GM21381 (cell line): ENCODE measurements at regions not wholly inside any gene's neighbourhood (a gene's known extent, or its start where the extent isn't known, plus 50 kb on each side); places are given as distances from the start of the nearest gene placed in this dataset.

Experiments
- ATAC-seq: cut with Tn5 transposase; IDR thresholded peaks from one replicate; pipeline ENCODE4 v1.9.1; 2021; ENCODE audit warnings: mild to moderate bottlenecking, moderate library complexity; ENCODE audit not compliant: unreplicated experiment

DNA sequence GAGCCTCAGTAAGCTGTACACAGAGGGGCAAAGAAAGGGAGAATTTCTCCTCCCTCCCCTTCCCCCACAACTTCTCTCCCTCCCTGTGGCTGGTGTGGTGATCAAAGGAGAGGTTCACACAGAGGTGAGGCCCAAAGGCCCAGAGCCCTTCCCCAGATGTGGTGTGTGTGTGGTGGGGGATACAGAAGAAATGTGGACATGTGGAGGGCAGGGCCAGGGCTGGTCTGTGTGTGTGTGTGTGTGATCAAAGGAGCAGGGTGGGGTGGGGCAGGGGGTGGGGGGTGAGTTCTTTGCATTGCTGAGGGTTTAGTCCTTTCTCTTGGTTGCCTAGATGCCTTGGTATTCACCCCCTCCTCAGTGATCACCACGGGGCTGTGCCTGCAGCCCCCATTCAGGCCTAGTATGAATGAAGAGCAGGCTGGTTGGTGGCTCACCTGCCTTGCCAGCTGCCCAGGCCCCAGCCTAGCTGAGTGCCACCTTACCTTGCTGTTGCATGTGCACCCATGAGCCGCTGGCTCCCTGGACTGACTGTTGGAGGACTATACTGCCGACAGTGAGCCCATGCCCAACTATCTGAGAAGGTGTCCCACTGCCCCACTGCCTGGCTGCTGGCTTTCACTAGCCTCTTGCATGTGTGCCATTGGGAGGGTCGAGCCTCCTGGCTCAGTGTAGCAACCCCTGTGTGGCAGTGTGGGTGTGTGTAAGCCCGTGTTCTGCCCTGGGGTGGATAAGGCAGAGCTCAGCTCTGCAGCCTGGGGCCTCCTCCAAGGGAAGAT lies 101.9 kb downstream of the EFNB1 start:
- ATAC-seq: no peak

- ATAC-seq: no peak
Observed at GRCh38 chrX:68929332-68930150, 100.7 kb downstream of the EFNB1 start.

GRCh38 chrX:68928401-68928800 lies 99.6 kb downstream of the EFNB1 start:
- no peak for ATAC-seq

DNA sequence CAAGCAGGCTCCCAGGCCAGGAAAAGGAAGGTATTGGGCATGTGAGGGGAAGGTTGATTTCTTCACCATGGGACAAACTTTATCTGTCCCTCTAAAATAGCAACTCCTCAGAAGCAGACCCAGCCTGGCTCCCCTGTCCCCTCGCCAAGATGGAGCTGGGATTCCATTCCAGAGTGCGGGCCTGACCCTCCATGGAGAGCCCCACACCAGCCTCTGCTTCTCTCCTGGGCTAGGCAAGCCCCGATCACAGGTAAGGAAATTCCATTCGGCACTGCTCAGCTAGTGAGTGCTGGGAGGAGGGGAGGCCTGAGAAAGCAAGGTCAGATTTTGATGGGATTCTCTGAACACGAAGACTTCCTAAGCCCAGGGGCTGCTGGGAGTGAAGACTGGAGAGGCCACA lies 98.4 kb downstream of the EFNB1 start:
- ATAC-seq: no peak

DNA sequence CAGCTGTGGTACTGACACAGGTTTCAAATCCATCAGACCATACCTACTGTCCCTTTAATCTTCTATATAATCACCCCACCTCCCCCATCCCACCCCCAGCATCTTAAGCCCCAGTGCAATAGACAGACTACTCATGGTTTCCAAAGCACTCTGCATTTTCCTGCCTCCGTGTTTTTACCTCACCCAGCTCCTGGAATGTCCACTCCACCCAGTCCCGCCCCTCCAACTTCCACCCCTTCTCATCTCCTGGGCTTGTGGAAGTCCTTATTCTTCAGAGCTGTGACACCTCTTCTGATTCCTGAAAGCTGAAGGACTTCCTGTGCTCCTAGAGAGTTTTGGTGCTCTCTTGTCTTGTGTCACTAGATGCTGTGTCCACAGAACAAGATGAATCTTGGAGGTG lies 94.3 kb downstream of the EFNB1 start:
- no peak for ATAC-seq

GRCh38 chrX:68922013-68922412 lies 93.2 kb downstream of the EFNB1 start:
- ATAC-seq: no peak

GRCh38 chrX:68920561-68920960 lies 91.7 kb downstream of the EFNB1 start:
- no peak for ATAC-seq

- no peak for ATAC-seq
Observed at GRCh38 chrX:68919707-68920106, 90.9 kb downstream of the EFNB1 start.

DNA sequence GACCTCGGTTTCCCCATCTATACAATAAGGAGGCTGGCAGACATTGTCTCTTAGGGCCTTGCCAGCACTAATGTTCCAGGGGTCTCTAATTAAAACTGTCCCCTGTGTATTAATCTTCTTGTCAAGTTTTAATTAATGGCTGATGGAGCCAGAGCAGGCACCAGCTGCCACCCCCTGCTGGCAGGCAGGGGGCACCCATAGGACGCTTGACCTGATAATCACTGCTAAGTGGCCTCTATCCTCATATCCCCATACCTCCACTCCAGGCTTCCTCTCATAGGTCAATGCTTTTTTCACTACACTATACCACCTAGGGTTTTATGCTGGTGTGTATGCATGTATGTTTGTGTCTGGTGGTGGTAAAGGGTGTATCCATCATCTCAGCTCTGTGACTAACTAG lies 89.4 kb downstream of the EFNB1 start:
- no peak for ATAC-seq

DNA sequence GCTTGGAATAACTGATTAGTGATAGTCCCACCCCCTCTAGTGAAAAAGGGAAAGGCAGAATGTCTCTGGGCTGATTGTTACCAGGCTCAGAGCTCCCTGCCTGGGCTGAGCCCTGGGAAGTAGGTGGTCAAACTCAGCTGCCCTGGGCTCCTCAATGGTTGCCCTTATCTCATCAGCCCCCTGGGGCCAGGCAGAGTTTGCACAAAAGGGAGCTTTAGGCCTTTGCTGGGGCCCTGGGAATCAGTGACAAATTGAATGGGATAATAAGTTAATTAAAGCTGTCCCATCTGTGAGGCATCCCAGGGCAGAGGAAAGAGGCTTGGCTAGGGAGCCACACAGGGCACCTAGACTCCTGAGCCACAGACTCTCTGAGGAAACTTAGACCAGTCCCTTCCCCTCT lies 89.0 kb downstream of the EFNB1 start:
- no peak for ATAC-seq

- ATAC-seq: no peak
Observed at GRCh38 chrX:68916891-68917290, 88.1 kb downstream of the EFNB1 start.

DNA sequence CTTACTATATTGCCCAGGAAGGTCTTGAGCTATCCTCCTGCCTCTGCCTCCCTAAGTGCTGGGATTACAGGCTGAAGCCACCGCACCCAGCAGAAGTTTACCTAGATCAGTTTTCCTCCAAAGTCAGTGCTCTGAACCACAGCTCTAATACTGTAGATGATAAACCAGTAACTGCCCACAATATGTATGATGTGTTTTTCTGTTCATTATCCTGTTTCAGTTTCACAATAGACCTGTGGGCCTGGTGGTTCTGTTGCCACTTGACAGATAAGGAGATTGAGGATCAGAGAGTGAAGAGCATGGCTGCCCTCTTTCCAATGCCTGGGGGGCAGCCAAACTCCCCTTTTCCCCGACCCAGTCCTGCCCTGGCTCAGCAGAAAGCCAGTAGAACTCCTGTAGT lies 87.0 kb downstream of the EFNB1 start:
- ATAC-seq: peak; percentile 72

GRCh38 chrX:68914479-68914946 lies 85.7 kb downstream of the EFNB1 start:
- no peak for ATAC-seq

DNA sequence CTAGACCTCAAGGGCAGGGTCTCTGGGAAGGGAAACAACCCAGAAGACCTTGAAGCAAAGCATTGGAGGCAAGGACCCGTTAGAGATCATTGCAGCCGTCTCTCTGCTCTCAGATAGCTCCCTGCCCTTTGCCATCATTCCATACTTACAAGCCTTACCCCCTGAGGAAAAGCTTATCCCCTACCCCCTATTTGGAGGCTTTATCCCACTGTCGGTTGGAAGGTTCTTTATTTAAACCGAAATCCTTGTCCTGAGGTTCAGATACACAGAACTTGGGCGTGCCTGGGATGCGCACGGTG lies 84.4 kb downstream of the EFNB1 start:
- no peak for ATAC-seq

DNA sequence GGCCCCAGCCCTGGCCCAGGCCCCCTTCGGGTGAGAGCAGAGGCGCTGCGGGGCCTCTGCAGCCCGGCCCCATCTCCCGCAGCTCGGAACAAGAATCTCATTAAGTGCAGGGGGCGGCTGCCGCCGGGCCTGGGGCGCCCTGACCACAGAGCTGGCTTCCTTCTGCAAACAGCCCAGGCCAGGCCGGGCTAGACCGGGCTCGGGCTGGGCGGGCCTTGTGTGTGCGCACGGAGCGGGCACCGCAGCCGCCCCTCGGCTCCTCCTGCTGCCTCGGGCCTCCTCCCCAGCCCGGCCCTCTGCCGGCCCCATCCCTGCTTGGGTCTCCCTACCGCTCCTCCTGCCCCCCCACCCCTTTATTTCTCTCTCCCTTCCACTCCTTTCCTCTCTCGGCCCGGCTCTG lies 83.3 kb downstream of the EFNB1 start:
- no peak for ATAC-seq

DNA sequence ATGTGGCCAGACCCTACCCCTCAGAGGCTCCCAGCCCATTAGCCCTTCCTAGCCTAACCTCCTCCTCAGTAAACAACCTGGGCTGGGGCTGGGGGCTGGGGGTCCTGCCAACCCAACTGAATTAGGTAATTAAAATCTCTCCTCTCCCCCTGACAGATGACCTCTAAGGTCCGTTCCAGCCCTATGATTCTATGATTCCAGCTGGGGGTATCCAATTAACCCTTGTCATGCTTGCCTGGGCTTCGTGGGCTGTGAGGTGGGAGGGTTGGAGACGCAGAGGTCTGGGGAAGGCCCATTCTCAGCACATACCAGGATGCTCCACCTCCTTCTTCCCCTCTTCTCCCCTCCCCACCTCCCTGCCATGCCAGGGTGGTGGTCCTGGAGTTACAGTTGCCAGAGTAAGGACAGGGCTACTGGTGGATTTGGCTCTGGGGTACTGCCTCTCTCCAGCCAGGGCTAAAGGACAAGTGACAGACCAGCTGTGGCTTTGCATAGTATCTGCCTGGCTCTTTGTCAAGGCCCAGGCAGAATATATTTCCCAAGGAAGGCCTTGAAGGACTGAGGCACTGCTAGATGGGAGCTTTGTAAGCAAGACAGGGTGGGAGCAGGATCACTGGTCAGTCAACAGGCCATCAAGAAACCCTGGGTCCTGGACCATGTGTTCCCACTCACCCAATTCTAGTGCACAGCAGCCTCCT lies 82.1 kb downstream of the EFNB1 start:
- no peak for ATAC-seq

DNA sequence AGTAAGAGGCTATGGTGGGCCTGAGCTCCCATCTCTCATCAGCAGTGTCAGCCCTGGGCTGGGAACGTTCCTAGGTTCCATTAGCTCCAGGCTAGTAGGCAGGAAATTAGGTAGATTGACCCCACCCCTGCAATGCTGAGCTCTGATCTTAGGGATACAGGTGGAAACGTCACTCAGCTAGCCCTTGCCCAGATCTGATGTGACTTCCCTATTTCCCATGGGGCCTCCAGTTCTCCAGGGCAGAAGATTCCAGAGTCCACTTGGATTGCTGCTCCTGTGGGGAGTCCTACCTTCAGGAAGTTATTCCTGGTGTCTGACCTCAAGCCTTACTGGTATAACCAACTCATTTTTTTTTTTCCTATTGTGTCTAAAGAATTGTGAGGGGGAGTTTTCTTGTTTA lies 81.1 kb downstream of the EFNB1 start:
- no peak for ATAC-seq

- no peak for ATAC-seq
Observed at GRCh38 chrX:68908071-68908470, 79.2 kb downstream of the EFNB1 start.

GRCh38 chrX:68902706-68903504 lies 74.1 kb downstream of the EFNB1 start:
- ATAC-seq: no peak

GRCh38 chrX:68901519-68901918 lies 72.7 kb downstream of the EFNB1 start:
- ATAC-seq: no peak

GRCh38 chrX:68898598-68898997 lies 69.8 kb downstream of the EFNB1 start:
- no peak for ATAC-seq
